GM18507 (cell line): ENCODE measurements at regions not wholly inside any gene's neighbourhood (a gene's known extent, or its start where the extent isn't known, plus 50 kb on each side); places are given as distances from the start of the nearest gene placed in this dataset.

Experiments used
- DNase-seq: peaks from one replicate; pipeline ENCODE4 v3.0.0; 2011; ENCODE audit warnings: low read depth; ENCODE audit not compliant: insufficient read length; ENCODE audit errors: extremely low spot score
- FAIRE-seq: peaks from 2 replicates; lab custom pipeline; 2011; peaks lifted over from hg19 to GRCh38; lab: Jason Lieb, UNC

DNA sequence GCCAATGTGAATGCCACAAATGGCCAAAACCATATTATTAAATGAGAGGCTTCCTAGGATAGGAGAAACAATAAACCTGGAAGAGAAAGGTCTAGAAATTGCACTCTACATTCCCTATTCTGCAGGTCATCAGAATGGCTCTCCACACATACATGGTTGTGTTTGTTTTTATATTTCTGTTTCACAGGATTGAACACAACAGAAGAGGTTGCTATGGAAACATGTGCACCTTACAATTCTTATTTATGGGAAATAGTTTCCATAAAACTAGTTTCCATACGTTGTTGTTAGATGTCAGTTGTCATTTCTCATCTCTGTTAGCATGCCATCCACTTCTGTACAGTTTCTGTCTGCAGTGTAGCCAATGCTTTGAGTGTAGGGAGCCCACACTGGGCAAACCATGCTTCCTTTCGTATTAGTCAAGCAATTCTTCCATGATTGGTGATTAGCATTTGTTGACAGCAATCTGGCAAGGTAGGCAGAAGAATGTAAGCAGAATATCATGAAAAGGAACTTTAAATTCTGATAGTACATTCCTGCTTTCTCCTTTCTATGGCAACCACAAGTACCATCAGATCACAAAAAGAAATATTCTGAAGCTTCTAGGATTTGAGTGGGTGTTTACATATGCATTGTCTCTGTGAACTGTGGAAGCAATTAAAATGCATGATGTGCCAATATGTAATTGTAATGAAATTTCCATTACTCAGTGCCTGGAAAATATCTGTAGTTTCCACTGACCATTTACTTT lies 141.6 kb upstream of the AVPR1A start:
- DNase-seq: no peak
- no peak for FAIRE-seq

- FAIRE-seq: no peak
- DNase-seq: no peak
These were observed 125.8 kb upstream of the AVPR1A start for GRCh38 chr12:63276537-63277365.

DNA sequence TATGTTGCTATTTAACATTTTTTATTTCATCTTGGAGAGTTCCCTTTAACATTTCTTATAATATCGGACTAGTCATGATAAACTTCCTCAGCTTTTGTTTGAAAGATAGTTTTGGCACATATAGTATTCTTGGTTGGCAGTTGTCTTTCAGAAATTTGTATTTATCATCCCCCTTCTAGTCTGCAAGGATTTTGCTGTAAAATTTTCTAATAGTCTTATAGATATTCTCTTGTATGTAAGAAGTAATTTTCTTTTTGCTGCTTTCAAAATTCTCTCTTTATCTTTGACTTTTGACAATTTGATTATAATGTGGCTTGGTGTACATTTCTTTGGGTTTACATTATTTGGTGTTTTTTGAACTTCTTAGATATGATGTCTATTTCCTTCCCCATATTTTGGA lies 116.0 kb upstream of the AVPR1A start:
- DNase-seq (no peak), FAIRE-seq (no peak)

GRCh38 chr12:63264629-63265028 lies 113.6 kb upstream of the AVPR1A start:
- no peak for FAIRE-seq

GRCh38 chr12:63250486-63250885 lies 99.5 kb upstream of the AVPR1A start:
- FAIRE-seq (no peak), DNase-seq (no peak)

More at GRCh38 chr12:63264629-63265028, 113.6 kb upstream of the AVPR1A start:
- DNase-seq: no peak

GRCh38 chr12:63238892-63239291 lies 87.9 kb upstream of the AVPR1A start:
- DNase-seq (no peak), FAIRE-seq (no peak)

DNA sequence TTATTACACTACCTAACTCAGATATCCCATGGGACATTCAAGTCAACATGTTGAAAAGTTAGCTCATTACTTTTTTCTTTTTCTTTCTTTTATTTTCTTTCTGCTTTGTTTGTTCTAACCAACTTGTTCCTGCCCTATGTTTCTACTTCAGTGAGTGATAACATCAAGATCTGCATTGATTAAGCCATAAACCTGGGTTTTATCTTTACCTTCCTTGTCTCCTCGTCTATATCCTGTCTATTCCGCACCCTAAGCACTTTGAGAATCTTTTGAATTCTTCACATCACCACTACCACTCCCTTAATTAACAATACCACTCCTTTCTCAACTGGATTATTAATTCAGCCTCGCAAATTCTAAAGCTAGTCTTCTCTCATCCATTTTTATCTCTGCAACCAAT lies 81.9 kb upstream of the AVPR1A start:
- no peak for FAIRE-seq
- no peak for DNase-seq

DNA sequence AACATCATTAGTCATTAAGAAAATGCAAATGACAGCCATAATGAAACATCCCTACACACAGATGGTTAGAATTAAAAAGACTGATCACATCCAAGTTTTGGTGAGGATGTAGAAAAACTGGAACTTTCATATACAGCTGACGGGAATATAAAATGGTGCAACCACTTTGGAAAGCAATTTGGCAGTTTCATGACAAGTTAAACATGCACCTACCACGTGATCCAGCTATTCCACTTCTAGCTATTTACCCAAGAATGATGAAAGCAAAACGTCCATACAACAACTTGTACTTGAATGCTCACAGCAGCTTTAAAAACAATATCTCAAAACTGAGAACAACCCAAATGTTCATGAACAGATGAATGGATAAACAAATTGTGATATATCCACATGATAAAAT lies 77.9 kb upstream of the AVPR1A start:
- FAIRE-seq (no peak), DNase-seq (no peak)

DNA sequence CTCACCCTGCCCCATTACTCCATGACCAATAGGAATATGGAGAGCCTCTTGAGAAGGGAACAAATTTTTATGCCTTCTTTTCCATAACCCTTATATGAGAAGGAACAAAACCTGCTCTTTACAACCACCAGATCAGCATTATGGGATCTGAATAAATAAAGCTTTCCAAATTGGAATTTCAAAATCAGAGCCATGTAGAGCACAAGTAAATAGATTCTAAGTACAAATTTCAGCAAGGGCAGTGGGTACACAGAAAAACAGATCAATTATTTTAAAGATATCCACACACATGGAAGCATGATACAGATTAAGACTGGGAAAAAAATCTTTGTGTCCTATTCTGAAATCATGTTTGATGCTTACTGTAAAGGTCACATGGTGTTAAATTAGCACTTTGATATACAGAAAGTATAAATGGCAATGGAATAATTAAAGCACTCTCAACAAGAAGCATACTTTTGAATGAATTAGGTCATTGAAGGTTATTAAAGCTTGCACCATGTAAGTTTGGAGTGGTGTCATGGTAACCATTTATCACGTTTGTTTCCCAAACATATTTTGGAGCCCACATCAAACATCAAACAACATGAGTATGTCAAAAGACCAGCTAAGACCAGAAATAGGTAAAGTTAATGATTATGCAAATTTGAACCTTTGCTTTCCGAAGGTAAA lies 75.9 kb upstream of the AVPR1A start:
- FAIRE-seq (no peak), DNase-seq (no peak)

DNA sequence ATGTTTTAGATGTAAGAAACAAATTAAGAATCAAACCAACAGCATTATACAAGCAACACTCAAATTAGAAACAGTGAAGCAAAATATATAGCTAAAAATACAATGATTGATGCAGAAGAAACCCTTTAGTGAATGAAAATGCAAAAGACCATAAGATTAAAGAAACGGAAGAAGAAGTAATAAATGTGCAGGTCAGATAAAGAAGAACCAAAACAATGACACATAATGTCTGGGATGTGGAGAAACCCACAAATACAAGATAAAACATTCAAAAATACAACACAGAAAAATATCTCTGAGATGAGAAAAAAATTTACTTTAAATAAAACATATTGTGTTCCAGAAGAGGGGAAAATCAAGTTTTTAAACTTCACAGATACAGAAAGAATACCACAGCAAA lies 73.4 kb upstream of the AVPR1A start:
- DNase-seq (no peak), FAIRE-seq (no peak)

- FAIRE-seq (no peak), DNase-seq (no peak)
These were observed 72.1 kb upstream of the AVPR1A start for GRCh38 chr12:63223128-63223527.

GRCh38 chr12:63222582-63222981 lies 71.6 kb upstream of the AVPR1A start:
- no peak for FAIRE-seq
- DNase-seq: no peak

- DNase-seq (no peak), FAIRE-seq (no peak)
These were observed 69.9 kb upstream of the AVPR1A start for GRCh38 chr12:63220921-63221320.

DNA sequence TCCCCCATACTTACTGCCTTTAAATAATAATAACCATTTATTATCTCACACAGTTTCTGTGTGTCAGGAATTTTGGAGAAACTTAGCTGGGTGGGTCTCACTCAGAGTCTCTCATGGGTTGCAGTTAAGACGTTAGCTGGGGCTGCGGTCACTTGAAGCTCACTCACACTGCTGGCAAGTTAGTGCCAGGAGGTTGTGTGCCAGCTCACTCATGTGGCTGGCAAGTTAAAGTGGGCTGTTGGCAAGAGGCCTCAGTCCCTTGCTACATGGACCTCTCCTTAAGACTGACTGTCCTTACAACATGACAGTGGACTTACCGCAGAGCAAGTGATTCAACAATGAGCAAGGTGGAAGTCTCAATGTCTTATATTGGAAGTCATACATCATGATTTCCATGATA lies 61.3 kb upstream of the AVPR1A start:
- no peak for FAIRE-seq
- DNase-seq: no peak

DNA sequence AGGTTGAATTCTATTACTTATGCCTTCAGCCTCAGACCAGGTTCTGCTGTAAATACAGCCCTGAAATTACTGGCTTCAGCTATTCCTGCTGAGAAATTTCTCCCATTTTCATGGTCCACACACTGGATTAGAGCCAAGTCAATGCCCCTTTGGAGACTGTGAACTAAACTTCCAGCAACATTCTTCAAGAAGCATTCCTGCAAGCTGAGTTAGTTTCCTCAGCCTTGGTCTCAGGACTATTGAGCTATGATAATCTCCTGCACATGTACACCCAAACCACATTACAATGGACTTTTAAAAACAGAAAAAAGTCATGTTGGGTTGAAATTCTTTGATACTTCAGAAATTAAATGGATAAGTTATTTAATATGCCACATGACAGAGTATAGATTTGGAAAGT lies 58.0 kb upstream of the AVPR1A start:
- FAIRE-seq (no peak), DNase-seq (no peak)

- DNase-seq: no peak
- no peak for FAIRE-seq
These were observed 55.9 kb upstream of the AVPR1A start for GRCh38 chr12:63206909-63207308.

DNA sequence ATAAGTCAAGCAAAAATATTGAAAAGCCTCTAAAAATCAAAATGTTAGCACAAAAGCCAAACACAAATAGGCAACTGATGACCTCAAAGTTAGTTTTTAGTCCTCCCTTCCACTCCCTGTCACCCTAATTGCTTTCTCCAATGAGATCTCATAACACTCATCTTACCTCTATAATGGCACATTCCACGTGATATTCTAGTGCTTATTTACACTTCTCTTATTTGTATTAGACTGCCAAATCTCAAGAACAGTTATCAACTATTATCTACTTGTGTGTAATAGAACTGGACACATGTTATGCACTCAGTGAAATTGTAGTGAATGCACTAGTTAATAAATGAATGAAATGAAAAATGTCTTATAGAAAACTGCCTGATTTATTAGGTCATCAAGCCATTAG lies 55.5 kb upstream of the AVPR1A start:
- FAIRE-seq: no peak
- no peak for DNase-seq
